GM13976 (cell line): ENCODE measurements at regions not wholly inside any gene's neighbourhood (a gene's known extent, or its start where the extent isn't known, plus 50 kb on each side); places are given as distances from the start of the nearest gene placed in this dataset.

Experiments
- DNase-seq: peaks from one replicate; pipeline ENCODE4 v3.0.0; 2012; ENCODE audit warnings: low spot score
- CTCF ChIP-seq: IDR thresholded peaks from 2 replicates; pipeline ENCODE4 v1.5.1; 2012; ENCODE audit warnings: borderline replicate concordance, mild to moderate bottlenecking; ENCODE audit not compliant: insufficient read depth; ENCODE audit errors: extremely low read depth, missing control alignments, control extremely low read depth
- in situ Hi-C: fragments of 300-500 bp; cut with MboI; formaldehyde crosslinking; loops from one replicate; pipeline ENCODE4 v1.12.0; 2022; ENCODE audit warnings: low sequenced_read_pairs, mixed read lengths, inconsistent platforms; ENCODE audit not compliant: unreplicated experiment

- TF ChIP-seq CTCF: no peak
- DNase-seq: no peak
- in situ Hi-C loops: no loop called here
Observed at GRCh38 chr20:60228255-60228654, 270.0 kb downstream of the CDH26 start.

GRCh38 chr20:60232380-60232779 is 274.2 kb downstream of the CDH26 start:
- TF ChIP-seq CTCF: no peak
- DNase-seq: no peak
- in situ Hi-C loops: no loop called here

GRCh38 chr20:60233018-60233630 is 274.9 kb downstream of the CDH26 start:
- TF ChIP-seq CTCF: no peak
- in situ Hi-C loops: no loop called here
- no peak for DNase-seq

GRCh38 chr20:60236613-60237012 is 278.4 kb downstream of the CDH26 start:
- no peak for DNase-seq
- TF ChIP-seq CTCF: no peak
- in situ Hi-C loops: no loop called here

- in situ Hi-C loops: no loop called here
- no peak for TF ChIP-seq CTCF
- no peak for DNase-seq
Observed at GRCh38 chr20:60237981-60238380, 279.8 kb downstream of the CDH26 start.

GRCh38 chr20:60238992-60239660 is 280.9 kb downstream of the CDH26 start:
- DNase-seq: no peak
- no peak for TF ChIP-seq CTCF
- in situ Hi-C loops: no loop called here
